Stimulated activated CD8-positive, alpha-beta memory T cell treated with anti-CD3 and anti-CD28 coated beads, Interleukin-4, amount 100 ng/mL, for 48 hours (primary cell): ENCODE measurements at regions not wholly inside any gene's neighbourhood (a gene's known extent, or its start where the extent isn't known, plus 50 kb on each side); places are given as distances from the start of the nearest gene placed in this dataset.

Source experiments
- DNase-seq: peaks from one replicate; pipeline ENCODE4 v3.0.0-alpha.2; 2020

- no peak for DNase-seq
Measured at GRCh38 chr7:93015779-93016481, 101.8 kb downstream of the SAMD9 start.

DNA sequence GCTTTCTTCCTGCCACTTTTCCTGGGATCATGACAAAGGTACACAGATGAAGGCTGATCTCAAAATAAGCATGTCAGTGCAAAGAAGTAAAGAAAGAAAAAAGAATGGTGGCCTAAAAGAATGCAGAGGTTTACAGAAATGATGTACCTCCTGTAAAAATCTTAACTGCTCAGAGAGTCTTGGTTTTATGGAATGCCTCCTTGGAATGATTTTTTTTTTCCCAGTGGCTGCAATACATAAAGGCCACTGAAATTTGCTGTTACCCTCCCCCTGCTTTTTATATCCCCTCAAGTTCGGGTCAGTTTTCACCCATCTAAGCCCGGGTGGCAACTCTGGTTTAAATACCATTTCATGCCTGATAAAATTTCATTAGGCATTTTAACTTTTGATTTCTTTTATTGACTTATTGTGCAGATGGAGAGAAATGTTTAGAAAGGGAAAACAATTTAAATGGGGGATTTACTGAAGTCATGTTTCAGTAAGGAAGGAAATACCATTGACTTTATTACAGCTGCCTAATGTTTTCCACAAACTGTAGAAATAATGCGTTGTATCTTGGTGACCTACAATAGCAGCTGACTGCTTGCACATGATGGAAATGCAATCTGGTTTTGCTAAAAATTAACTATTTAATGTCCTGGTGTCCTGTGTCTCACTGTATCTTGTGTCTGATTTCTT lies 102.5 kb downstream of the SAMD9 start:
- no peak for DNase-seq

GRCh38 chr7:93014410-93014809 lies 103.4 kb downstream of the SAMD9 start:
- DNase-seq, result no peak

DNA sequence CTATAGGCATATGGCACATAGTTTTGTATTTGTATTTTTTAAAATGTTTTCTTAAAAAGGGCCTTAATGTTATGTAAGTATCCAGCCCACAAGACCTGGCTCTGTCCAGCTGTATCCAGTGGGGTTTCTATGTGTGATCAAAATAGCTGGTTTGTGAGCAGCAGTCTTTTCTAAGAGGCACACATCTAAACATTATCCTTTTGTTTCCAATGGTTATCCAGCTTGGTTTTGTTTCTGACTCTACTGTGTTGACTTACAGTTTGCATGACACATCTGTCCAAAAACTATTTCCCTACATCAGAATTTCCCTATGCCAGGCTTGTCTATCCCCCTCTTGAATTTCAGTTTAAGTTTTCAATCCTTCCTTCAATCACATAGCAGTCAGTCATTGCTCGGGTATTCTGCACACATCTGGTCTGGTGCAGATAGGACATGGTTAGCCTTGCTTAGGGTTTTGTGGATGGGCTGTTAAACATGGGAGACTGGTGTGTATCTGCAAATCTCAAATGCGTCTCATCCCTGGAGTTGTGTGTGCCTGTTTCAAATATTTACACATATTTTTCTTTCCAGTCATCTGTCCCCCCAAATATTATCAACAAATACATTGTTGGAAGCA lies 104.2 kb downstream of the SAMD9 start:
- DNase-seq, result no peak

GRCh38 chr7:93011351-93012294 lies 106.2 kb downstream of the SAMD9 start:
- no peak for DNase-seq

DNA sequence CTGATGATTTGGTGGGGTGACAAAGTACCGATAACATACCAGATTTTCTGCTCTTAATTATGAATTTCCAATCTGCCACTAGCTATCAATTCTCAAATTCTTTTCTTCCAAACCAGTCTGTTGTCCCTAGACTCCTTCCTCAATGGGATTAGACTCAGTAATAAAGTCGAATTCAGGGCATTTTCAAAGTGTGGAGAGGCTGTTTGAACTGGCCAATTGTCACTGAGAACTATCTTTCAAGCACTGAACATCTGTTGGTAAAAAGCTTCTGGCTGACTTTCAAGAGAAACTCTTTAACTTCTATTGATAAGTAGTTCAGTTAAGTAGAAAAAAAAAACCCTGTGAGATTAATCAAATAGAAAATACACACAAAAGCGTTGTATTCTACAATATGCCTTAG lies 108.9 kb downstream of the SAMD9 start:
- no peak for DNase-seq

- DNase-seq, result no peak
Measured at GRCh38 chr7:93006480-93007095, 111.2 kb downstream of the SAMD9 start.

- no peak for DNase-seq
Measured at GRCh38 chr7:93004906-93005305, 112.9 kb downstream of the SAMD9 start.

DNA sequence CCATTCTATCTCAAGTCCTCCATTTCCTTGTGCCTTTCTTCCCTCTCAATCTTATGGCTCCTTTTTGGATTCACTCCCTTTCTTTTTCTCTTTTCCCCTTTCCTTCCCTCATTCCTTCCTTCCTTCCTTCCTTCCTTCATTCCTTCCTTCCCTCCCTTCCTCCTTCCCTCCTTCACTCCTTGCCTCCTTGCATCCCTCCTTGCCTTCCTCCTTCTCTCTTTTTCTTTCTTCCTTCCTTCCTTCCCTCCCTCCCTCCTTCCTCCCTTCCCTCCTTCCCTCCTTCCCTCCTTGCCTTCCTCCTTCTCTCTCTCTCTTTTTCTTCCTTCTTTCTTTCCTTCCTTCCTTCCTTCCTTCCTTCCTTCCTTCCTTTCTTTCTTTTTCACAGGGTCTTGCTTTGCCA lies 120.1 kb downstream of the SAMD9 start:
- DNase-seq, result no peak

- DNase-seq, result no peak
Measured at GRCh38 chr7:92997152-92997551, 120.6 kb downstream of the SAMD9 start.

DNA sequence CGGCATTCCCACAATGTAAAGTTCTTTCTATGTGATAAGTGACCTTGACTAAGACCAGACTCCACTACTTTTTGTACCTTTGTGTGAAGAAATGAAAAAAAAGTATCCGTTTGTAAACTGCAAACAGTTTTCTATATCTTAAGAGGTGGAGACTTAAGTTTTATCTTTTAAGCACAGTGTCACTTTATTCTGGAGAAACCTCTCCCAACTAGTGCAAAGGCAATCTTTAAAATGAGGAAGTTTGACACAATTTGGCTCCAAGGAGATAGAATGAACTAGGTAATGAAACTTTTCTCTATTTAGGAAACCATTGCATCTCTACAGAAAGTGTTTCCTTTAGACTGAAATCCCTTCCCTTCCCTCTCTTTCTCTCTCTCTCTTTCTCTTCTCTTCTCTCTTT lies 122.9 kb downstream of the SAMD9 start:
- no peak for DNase-seq

DNA sequence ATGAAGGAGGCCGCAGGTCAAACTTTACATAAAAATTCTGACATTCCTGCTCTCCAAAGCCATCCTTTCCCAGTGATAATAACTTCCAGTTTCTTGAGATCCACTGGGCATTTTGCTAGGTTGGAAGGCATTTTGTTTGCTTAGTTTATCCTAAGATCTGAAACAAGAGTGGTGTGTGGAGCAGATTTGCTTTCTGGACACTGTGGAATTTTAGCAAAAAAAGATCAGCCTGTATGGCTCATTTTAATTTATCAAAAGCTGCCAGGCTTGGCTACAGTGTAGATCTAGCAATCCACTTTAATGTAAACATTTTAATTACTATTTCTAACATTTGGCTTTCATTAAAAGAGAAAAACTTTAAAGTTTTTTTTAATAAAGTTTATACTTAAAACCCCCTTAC lies 124.8 kb downstream of the SAMD9 start:
- no peak for DNase-seq

DNA sequence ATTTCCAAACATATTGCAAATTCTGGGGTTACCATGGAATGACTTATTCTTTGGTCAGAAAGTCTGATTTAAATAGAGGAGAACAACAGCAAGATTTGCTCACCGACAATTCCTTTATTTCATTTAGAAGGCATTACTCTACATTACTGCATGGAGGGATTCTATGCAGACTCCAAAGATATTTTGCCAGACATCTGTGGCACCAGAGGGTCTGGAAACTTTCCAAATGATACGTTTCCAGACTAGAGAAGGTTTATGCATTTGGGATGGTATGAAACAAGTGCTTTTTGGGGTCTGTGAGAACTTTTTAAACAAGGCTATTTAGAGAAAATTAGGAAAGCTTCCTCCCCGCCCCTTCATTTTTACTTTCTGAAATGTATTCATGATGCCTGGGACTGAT lies 125.3 kb downstream of the SAMD9 start:
- no peak for DNase-seq

- no peak for DNase-seq
Measured at GRCh38 chr7:92991190-92991589, 126.6 kb downstream of the SAMD9 start.

GRCh38 chr7:92988941-92989545 lies 128.7 kb downstream of the SAMD9 start:
- no peak for DNase-seq

- DNase-seq, result no peak
Measured at GRCh38 chr7:92988051-92988450, 129.7 kb downstream of the SAMD9 start.

- no peak for DNase-seq
Measured at GRCh38 chr7:92987538-92987937, 130.2 kb downstream of the SAMD9 start.

DNA sequence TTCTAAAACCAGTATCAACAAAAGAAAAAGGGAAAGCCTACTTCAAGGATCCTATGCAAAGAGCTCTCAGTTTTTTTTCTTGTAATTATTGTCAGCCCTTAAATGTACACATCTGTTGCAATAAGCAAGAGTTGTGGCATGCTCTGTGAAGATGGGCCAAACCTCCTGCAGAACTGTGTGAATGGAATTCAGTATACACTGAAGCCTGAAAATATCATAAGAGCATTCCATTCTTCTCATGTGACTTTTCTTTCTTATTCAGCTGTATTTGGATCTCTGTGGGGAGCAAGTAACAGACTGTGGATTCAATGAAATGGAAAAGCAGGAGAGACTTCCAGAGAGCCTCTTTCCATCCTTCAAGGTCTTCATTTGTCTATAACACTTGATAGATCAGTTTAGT lies 130.7 kb downstream of the SAMD9 start:
- DNase-seq, result no peak

- DNase-seq, result no peak
Measured at GRCh38 chr7:92982928-92983327, 134.9 kb downstream of the SAMD9 start.

DNA sequence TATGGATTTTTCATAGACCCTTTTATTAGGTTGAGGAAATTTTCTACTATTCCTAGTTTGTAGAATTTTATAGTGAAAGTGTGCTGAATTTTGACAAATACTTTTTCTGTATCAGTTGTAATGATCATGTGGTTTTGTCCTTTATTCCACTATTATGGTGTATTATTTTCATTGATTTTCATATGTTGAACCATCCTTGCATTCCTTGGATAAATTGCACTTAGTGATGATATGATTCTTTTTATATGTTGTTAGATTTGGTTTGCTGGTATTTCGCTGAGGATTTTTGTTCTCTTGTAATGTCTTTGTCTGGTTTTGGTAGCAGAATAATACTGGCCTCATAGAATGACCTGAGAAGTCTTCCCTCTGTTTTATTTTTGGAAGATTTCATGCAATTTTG lies 140.6 kb upstream of the CDK6 start:
- DNase-seq, result no peak

DNA sequence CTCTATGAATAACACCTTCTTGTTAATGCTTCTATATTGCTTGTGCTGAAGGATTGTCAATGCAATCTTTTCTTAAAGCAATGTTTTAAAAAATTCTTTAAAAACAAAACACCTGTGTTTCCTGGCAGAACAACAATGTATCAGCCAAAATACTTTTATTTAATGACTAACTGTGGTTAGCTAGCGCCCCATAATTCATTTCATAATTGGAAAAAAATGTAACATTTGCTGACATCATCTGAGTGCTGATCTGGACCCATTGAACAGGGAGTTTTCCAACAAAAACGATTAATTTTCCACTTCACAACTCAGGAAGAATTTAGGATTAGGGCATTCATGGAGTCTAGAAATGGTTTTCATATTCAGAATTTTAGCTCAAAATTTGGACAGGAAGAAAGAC lies 137.6 kb upstream of the CDK6 start:
- DNase-seq, result no peak

GRCh38 chr7:92973293-92973731 lies 136.9 kb upstream of the CDK6 start:
- no peak for DNase-seq
